HEK293T (cell line): ENCODE measurements at regions not wholly inside any gene's neighbourhood (a gene's known extent, or its start where the extent isn't known, plus 50 kb on each side); places are given as distances from the start of the nearest gene placed in this dataset.

Source experiments
- ARNT ChIP-seq: fragments of 450-650 bp; IDR thresholded peaks from 2 replicates; pipeline ENCODE4 v1.6.1; 2017; ENCODE audit warnings: mild to moderate bottlenecking
- BHLHE40 ChIP-seq: fragments of 450-650 bp; IDR thresholded peaks from 2 replicates; pipeline ENCODE4 v1.6.1; 2016; ENCODE audit warnings: mild to moderate bottlenecking, moderate library complexity, borderline replicate concordance
- ELF4 ChIP-seq: fragments of 450-650 bp; IDR thresholded peaks from 2 replicates; pipeline ENCODE4 v1.6.1; 2017; ENCODE audit warnings: antibody characterized with exemption
- FOXA1 ChIP-seq: fragments of 450-650 bp; IDR thresholded peaks from 2 replicates; pipeline ENCODE4 v1.6.1; 2016; ENCODE audit warnings: mild to moderate bottlenecking
- FOXK2 ChIP-seq: fragments of 450-650 bp; IDR thresholded peaks from 2 replicates; pipeline ENCODE4 v1.6.1; 2016; ENCODE audit warnings: mild to moderate bottlenecking
- HDGF ChIP-seq: fragments of 450-650 bp; IDR thresholded peaks from 2 replicates; pipeline ENCODE4 v1.6.1; 2017; ENCODE audit warnings: antibody characterized with exemption, borderline replicate concordance
- L3MBTL2 ChIP-seq: fragments of 450-650 bp; conservative IDR thresholded peaks from 2 replicates; pipeline ENCODE4 v1.6.1; 2016; ENCODE audit warnings: mild to moderate bottlenecking
- LEF1 ChIP-seq: fragments of 450-650 bp; IDR thresholded peaks from 2 replicates; pipeline ENCODE4 v1.6.1; 2017; ENCODE audit warnings: mild to moderate bottlenecking, borderline replicate concordance
- NFRKB ChIP-seq: fragments of 450-650 bp; IDR thresholded peaks from 2 replicates; pipeline ENCODE4 v1.6.1; 2016; ENCODE audit warnings: mild to moderate bottlenecking, moderate library complexity
- SP1 ChIP-seq: fragments of 450-650 bp; IDR thresholded peaks from 2 replicates; pipeline ENCODE4 v1.6.1; 2017
- TARDBP ChIP-seq: fragments of 450-650 bp; IDR thresholded peaks from 2 replicates; pipeline ENCODE4 v1.6.1; 2016

- TF ChIP-seq SP1 (no peak), NFRKB (no peak), FOXK2 (no peak), BHLHE40 (no peak), ARNT (no peak), FOXA1 (no peak), L3MBTL2 (no peak), LEF1 (no peak), TARDBP (no peak), HDGF (no peak), ELF4 (no peak)
These were observed 392.8 kb upstream of the MEIS1 start for GRCh38 chr2:66041902-66042657.
